GM19452 (cell line): ENCODE measurements at regions not wholly inside any gene's neighbourhood (a gene's known extent, or its start where the extent isn't known, plus 50 kb on each side); places are given as distances from the start of the nearest gene placed in this dataset.

ENCODE experiments used
- ATAC-seq: cut with Tn5 transposase; IDR thresholded peaks from one replicate; pipeline ENCODE4 v1.9.1; 2021; ENCODE audit not compliant: unreplicated experiment

- no peak for ATAC-seq
These were observed 155.4 kb upstream of the DUSP10 start for GRCh38 chr1:221897321-221897721.

GRCh38 chr1:221892301-221892830 lies 150.5 kb upstream of the DUSP10 start:
- no peak for ATAC-seq

- no peak for ATAC-seq
These were observed 149.8 kb upstream of the DUSP10 start for GRCh38 chr1:221891708-221892107.

- no peak for ATAC-seq
These were observed 146.9 kb upstream of the DUSP10 start for GRCh38 chr1:221888801-221889200.

GRCh38 chr1:221888218-221888617 lies 146.3 kb upstream of the DUSP10 start:
- no peak for ATAC-seq

GRCh38 chr1:221887758-221888157 lies 145.9 kb upstream of the DUSP10 start:
- no peak for ATAC-seq

- ATAC-seq, result no peak
These were observed 145.5 kb upstream of the DUSP10 start for GRCh38 chr1:221887415-221887746.

- ATAC-seq, result no peak
These were observed 145.0 kb upstream of the DUSP10 start for GRCh38 chr1:221886743-221887414.

GRCh38 chr1:221886311-221886710 lies 144.4 kb upstream of the DUSP10 start:
- ATAC-seq, result no peak

- ATAC-seq, result no peak
These were observed 142.9 kb upstream of the DUSP10 start for GRCh38 chr1:221884821-221885220.

- ATAC-seq, result peak; percentile 37
These were observed 140.1 kb upstream of the DUSP10 start for GRCh38 chr1:221881805-221882581.

- no peak for ATAC-seq
These were observed 138.3 kb upstream of the DUSP10 start for GRCh38 chr1:221880182-221880581.

GRCh38 chr1:221878134-221878533 lies 136.2 kb upstream of the DUSP10 start:
- peak; percentile 79 for ATAC-seq

- no peak for ATAC-seq
These were observed 135.4 kb upstream of the DUSP10 start for GRCh38 chr1:221877311-221877710.

GRCh38 chr1:221875004-221875330 lies 133.1 kb upstream of the DUSP10 start:
- no peak for ATAC-seq

- ATAC-seq, result no peak
These were observed 132.6 kb upstream of the DUSP10 start for GRCh38 chr1:221874285-221875003.

- ATAC-seq, result no peak
These were observed 131.8 kb upstream of the DUSP10 start for GRCh38 chr1:221873673-221874072.

GRCh38 chr1:221871056-221871455 lies 129.2 kb upstream of the DUSP10 start:
- no peak for ATAC-seq

GRCh38 chr1:221869779-221870178 lies 127.9 kb upstream of the DUSP10 start:
- ATAC-seq, result no peak

- no peak for ATAC-seq
These were observed 126.9 kb upstream of the DUSP10 start for GRCh38 chr1:221868593-221869303.

- ATAC-seq, result no peak
These were observed 125.1 kb upstream of the DUSP10 start for GRCh38 chr1:221867003-221867402.
